H1 (cell line): ENCODE measurements at regions not wholly inside any gene's neighbourhood (a gene's known extent, or its start where the extent isn't known, plus 50 kb on each side); places are given as distances from the start of the nearest gene placed in this dataset.

Source experiments
- MAX ChIP-seq: IDR thresholded peaks from 2 replicates; pipeline ENCODE4 v1.6.1; 2012; ENCODE audit warnings: inconsistent platforms
- POLR2A ChIP-seq, 2 experiments: IDR thresholded peaks; 1 replicate in 1 of 2; 2 replicates in 1 of 2; pipeline ENCODE4 v1.6.1; 2011; ENCODE audit warnings: low read depth in 2 of 2, low read length in 2 of 2, mild to moderate bottlenecking in 2 of 2; ENCODE audit errors: control extremely low read depth in 1 of 2
- POLR2AphosphoS5 ChIP-seq: IDR thresholded peaks from 2 replicates; pipeline ENCODE4 v1.6.1; 2011; ENCODE audit warnings: low read depth, low read length

GRCh38 chr12:114238808-114239207, 167.1 kb downstream of the TBX5 start:
- no peak for TF ChIP-seq POLR2A (IDR thresholded peaks at IDR 0.05; ENCODE audit: control extremely low read depth in 1 of 2, low read depth in 2 of 2, low read length in 2 of 2)
- TF ChIP-seq MAX = no peak
- no peak for TF ChIP-seq POLR2AphosphoS5
